IMR-90 (cell line): ENCODE measurements at regions not wholly inside any gene's neighbourhood (a gene's known extent, or its start where the extent isn't known, plus 50 kb on each side); places are given as distances from the start of the nearest gene placed in this dataset.

ENCODE experiments used
- ATAC-seq: fragments of 200-7000 bp; cut with Tn5 transposase; 2 replicates; pipeline ENCODE4 v1.9.1; 2020; ENCODE audit warnings: low read depth, mild to moderate bottlenecking, moderate library complexity
- BruUV-seq: library from RNA; stranded (reverse); fragments of 400-500 nt; replicated peaks from 2 replicates; lab custom pipeline; 2021; lab: Mats Ljungman, UMichigan
- CTCF ChIA-PET: fragments of 300-600 bp; formaldehyde crosslinking; extraction: SDS; loops from one replicate; lab custom pipeline; 2021; ENCODE audit warnings: antibody characterized with exemption; lab: Yijun Ruan, JAX
- POLR2A ChIA-PET: fragments of 300-600 bp; sonication (Branson Sonifier 250); formaldehyde crosslinking; loops from one replicate; lab custom pipeline; 2022; ENCODE audit warnings: antibody characterized with exemption; ENCODE audit not compliant: unreplicated experiment; lab: Charles Lee
- DNase-seq: peaks from one replicate; pipeline ENCODE4 v3.0.0; 2013
- H2AFZ ChIP-seq: replicated peaks from 2 replicates; pipeline ENCODE3; 2013; ENCODE audit warnings: low read length, mild to moderate bottlenecking; ENCODE audit not compliant: poor library complexity
- H2AK5ac ChIP-seq: 2 replicates; pipeline ENCODE4 v1.6.1; 2013; ENCODE audit warnings: low read depth, low read length, inconsistent platforms
- H2AK9ac ChIP-seq: replicated peaks from 2 replicates; pipeline ENCODE3; 2013; ENCODE audit warnings: mild to moderate bottlenecking, low read depth, low read length, moderate library complexity; ENCODE audit not compliant: poor library complexity
- H2BK120ac ChIP-seq: 2 replicates; pipeline ENCODE4 v1.6.1; 2013; ENCODE audit warnings: low read depth, low read length, inconsistent platforms
- H2BK15ac ChIP-seq: 3 replicates; pipeline ENCODE4 v1.6.1; 2013; ENCODE audit warnings: low read depth, low read length, inconsistent platforms
- H2BK20ac ChIP-seq: 2 replicates; pipeline ENCODE4 v1.6.1; 2013; ENCODE audit warnings: low read depth, mild to moderate bottlenecking, inconsistent platforms, low read length, moderate library complexity
- H2BK5ac ChIP-seq: 2 replicates; pipeline ENCODE4 v1.6.1; 2013; ENCODE audit warnings: mild to moderate bottlenecking, low read depth, low read length, inconsistent platforms; ENCODE audit not compliant: poor library complexity, severe bottlenecking
- H3K14ac ChIP-seq: replicated peaks from 2 replicates; pipeline ENCODE4 v1.6.1; 2013; ENCODE audit warnings: low read depth, low read length, inconsistent platforms
- H3K18ac ChIP-seq: 2 replicates; pipeline ENCODE4 v1.6.1; 2013; ENCODE audit warnings: low read depth, low read length, control low read depth
- H3K23ac ChIP-seq: 2 replicates; pipeline ENCODE4 v1.6.1; 2013; ENCODE audit warnings: low read depth, low read length, inconsistent platforms
- H3K27ac ChIP-seq: 2 replicates; pipeline ENCODE4 v1.5.1; 2013; ENCODE audit warnings: mild to moderate bottlenecking, control low read depth, low read length; ENCODE audit not compliant: insufficient read depth
- H3K27me3 ChIP-seq: 2 replicates; pipeline ENCODE4 v1.6.1; 2013; ENCODE audit warnings: low read length; ENCODE audit not compliant: control insufficient read depth, insufficient read depth
- H3K36me3 ChIP-seq: 2 replicates; pipeline ENCODE4 v1.6.1; 2013; ENCODE audit warnings: low read length, mixed read lengths; ENCODE audit not compliant: control insufficient read depth, insufficient read depth
- H3K4ac ChIP-seq: 2 replicates; pipeline ENCODE4 v1.6.1; 2013; ENCODE audit warnings: low read depth, low read length, inconsistent platforms
- H3K4me1 ChIP-seq: 2 replicates; pipeline ENCODE4 v1.6.1; 2013; ENCODE audit warnings: low read length, mixed read lengths; ENCODE audit not compliant: control insufficient read depth, insufficient read depth
- H3K4me2 ChIP-seq: 2 replicates; pipeline ENCODE4 v1.6.1; 2013; ENCODE audit warnings: low read depth, mild to moderate bottlenecking, control low read depth, low read length, moderate library complexity
- H3K4me3 ChIP-seq: 2 replicates; pipeline ENCODE4 v1.5.1; 2013; ENCODE audit warnings: low read depth, mild to moderate bottlenecking, control low read depth, low read length, moderate library complexity; ENCODE audit not compliant: insufficient read depth
- H3K56ac ChIP-seq: 2 replicates; pipeline ENCODE4 v1.6.1; 2013; ENCODE audit warnings: low read length, inconsistent platforms; ENCODE audit not compliant: insufficient read depth; ENCODE audit errors: extremely low read depth
- H3K79me1 ChIP-seq, 2 experiments: 2 replicates each; pipeline ENCODE4 v1.6.1; 2013; ENCODE audit warnings: low read length in 2 of 2, inconsistent platforms in 1 of 2, low read depth in 1 of 2
- H3K9ac ChIP-seq: 2 replicates; pipeline ENCODE4 v1.6.1; 2013; ENCODE audit warnings: low read depth, low read length, control low read depth
- H3K9me1 ChIP-seq: 2 replicates; pipeline ENCODE4 v1.6.1; 2013; ENCODE audit warnings: low read length, inconsistent platforms; ENCODE audit not compliant: insufficient read depth
- H3K9me3 ChIP-seq: 2 replicates; pipeline ENCODE4 v1.6.1; 2013; ENCODE audit warnings: low read length; ENCODE audit not compliant: control insufficient read depth, insufficient read depth
- H4K20me1 ChIP-seq: 2 replicates; pipeline ENCODE4 v1.6.1; 2013; ENCODE audit warnings: low read length, inconsistent platforms; ENCODE audit not compliant: insufficient read depth
- H4K5ac ChIP-seq: 2 replicates; pipeline ENCODE4 v1.6.1; 2013; ENCODE audit warnings: mild to moderate bottlenecking, low read depth, low read length, control low read depth
- H4K8ac ChIP-seq, 2 experiments: 2 replicates each; pipeline ENCODE4 v1.6.1; 2013; ENCODE audit warnings: low read depth in 2 of 2, low read length in 2 of 2, control low read depth in 1 of 2, inconsistent platforms in 1 of 2
- H4K91ac ChIP-seq: 2 replicates; pipeline ENCODE4 v1.6.1; 2013; ENCODE audit warnings: low read depth, low read length, inconsistent platforms; ENCODE audit not compliant: insufficient read depth
- BHLHE40 ChIP-seq: fragments of 150-350 bp; IDR thresholded peaks from 2 replicates; pipeline ENCODE4 v1.6.1; 2016; ENCODE audit warnings: mild to moderate bottlenecking, low read depth, low read length
- CEBPB ChIP-seq: IDR thresholded peaks from 2 replicates; pipeline ENCODE4 v1.6.1; 2012; ENCODE audit warnings: low read depth, low read length, improper control_type of control experiment
- MAFK ChIP-seq: IDR thresholded peaks from 2 replicates; pipeline ENCODE4 v1.6.1; 2012; ENCODE audit warnings: low read depth, low read length, improper control_type of control experiment
- MAZ ChIP-seq: IDR thresholded peaks from 2 replicates; pipeline ENCODE4 v1.6.1; 2012; ENCODE audit warnings: low read depth, mild to moderate bottlenecking, low read length, improper control_type of control experiment, moderate library complexity, borderline replicate concordance
- NFE2L2 ChIP-seq: fragments of 150-350 bp; IDR thresholded peaks from 2 replicates; pipeline ENCODE4 v1.6.1; 2016; ENCODE audit warnings: low read depth, mild to moderate bottlenecking, low read length
- POLR2A ChIP-seq: IDR thresholded peaks from 2 replicates; pipeline ENCODE4 v1.6.1; 2012; ENCODE audit warnings: mild to moderate bottlenecking, low read depth, low read length
- RAD21 ChIP-seq: IDR thresholded peaks from 2 replicates; pipeline ENCODE4 v1.6.1; 2012; ENCODE audit warnings: low read length, improper control_type of control experiment
- RCOR1 ChIP-seq: IDR thresholded peaks from 2 replicates; pipeline ENCODE4 v1.6.1; 2012; ENCODE audit warnings: mild to moderate bottlenecking, low read length, improper control_type of control experiment; ENCODE audit not compliant: insufficient replicate concordance
- SMC3 ChIP-seq: fragments of 150-350 bp; IDR thresholded peaks from 2 replicates; pipeline ENCODE4 v1.6.1; 2016; ENCODE audit warnings: low read depth, mild to moderate bottlenecking, antibody characterized with exemption, low read length, moderate library complexity
- WGBS, 2 experiments: methylation state at CpG; one replicate each; pipeline versions ENCODE4 v1.1.5 to v1.1.7; 2013; ENCODE audit warnings: missing lambda C conversion rate in 2 of 2; ENCODE audit not compliant: insufficient read length in 1 of 2; ENCODE audit errors: extremely low coverage in 2 of 2; 5-methylcytosine and 5-hydroxymethylcytosine counted together
- dilution Hi-C: fragments of 300-500 bp; cut with HindIII; formaldehyde crosslinking; loops from one replicate; pipeline ENCODE4 v1.14.3; 2018; ENCODE audit warnings: low sequenced_read_pairs; ENCODE audit not compliant: unreplicated experiment
- in situ Hi-C: fragments of 300-500 bp; cut with MboI; formaldehyde crosslinking; loops from 3 replicates; pipeline ENCODE4 v1.14.3; 2019; ENCODE audit warnings: low sequenced_read_pairs, inconsistent platforms, mixed read lengths
- intact Hi-C: fragments of 100-400 bp; cut with micrococcal nuclease; formaldehyde crosslinking; loops from 2 replicates; pipeline ENCODE4 v1.10.0; 2022
- TF ChIP-seq, protein P1 (sequence below): conservative IDR thresholded peaks from 2 replicates; pipeline ENCODE4 v1.5.1; 2012; ENCODE audit warnings: mild to moderate bottlenecking, low read depth, low read length, improper control_type of control experiment

- Histone ChIP-seq H2BK20ac (no peak overlapping the region), H2AK5ac (no peak overlapping the region), H4K20me1 (no peaks in the 10 kb centered on the region), H3K4me2 (no peak overlapping the region), H2BK5ac (no peak overlapping the region), H4K8ac (no peak overlapping the region), H4K5ac (no peak overlapping the region), H3K56ac (no peak overlapping the region), H3K9me3 (no peaks in the 10 kb centered on the region), H2AK9ac (no peak overlapping the region), H3K27me3 (no peaks in the 10 kb centered on the region), H3K14ac (no peak overlapping the region), H4K91ac (no peak overlapping the region), H3K27ac (no peak overlapping the region), H3K4me1 (no peaks in the 10 kb centered on the region), H2BK120ac (no peak overlapping the region), H2BK15ac (no peak overlapping the region), H3K9ac (no peak overlapping the region), H3K18ac (no peak overlapping the region), H3K9me1 (no peaks in the 10 kb centered on the region), H3K79me1 (no peaks in the 10 kb centered on the region), H3K4ac (no peak overlapping the region), H3K23ac (no peak overlapping the region), H2AFZ (no peak overlapping the region), H3K4me3 (no peak overlapping the region), H3K36me3 (no peaks in the 10 kb centered on the region)
- WGBS, 2 experiments: no CpG with 5 or more reads among the region's 1 CpG
- dilution Hi-C loops (no loop called here), intact Hi-C loops (no loop called here), in situ Hi-C loops (no loop called here)
- CTCF ChIA-PET: no interaction called here
- DNase-seq: no peak
- POLR2A ChIA-PET: no interaction called here
- no peak for TF ChIP-seq POLR2A
- TF ChIP-seq CEBPB: no peak
- TF ChIP-seq BHLHE40: no peak
- no peak for TF ChIP-seq SMC3
- no peak for TF ChIP-seq NFE2L2
- TF ChIP-seq, protein P1, sequence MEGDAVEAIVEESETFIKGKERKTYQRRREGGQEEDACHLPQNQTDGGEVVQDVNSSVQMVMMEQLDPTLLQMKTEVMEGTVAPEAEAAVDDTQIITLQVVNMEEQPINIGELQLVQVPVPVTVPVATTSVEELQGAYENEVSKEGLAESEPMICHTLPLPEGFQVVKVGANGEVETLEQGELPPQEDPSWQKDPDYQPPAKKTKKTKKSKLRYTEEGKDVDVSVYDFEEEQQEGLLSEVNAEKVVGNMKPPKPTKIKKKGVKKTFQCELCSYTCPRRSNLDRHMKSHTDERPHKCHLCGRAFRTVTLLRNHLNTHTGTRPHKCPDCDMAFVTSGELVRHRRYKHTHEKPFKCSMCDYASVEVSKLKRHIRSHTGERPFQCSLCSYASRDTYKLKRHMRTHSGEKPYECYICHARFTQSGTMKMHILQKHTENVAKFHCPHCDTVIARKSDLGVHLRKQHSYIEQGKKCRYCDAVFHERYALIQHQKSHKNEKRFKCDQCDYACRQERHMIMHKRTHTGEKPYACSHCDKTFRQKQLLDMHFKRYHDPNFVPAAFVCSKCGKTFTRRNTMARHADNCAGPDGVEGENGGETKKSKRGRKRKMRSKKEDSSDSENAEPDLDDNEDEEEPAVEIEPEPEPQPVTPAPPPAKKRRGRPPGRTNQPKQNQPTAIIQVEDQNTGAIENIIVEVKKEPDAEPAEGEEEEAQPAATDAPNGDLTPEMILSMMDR: no peak
- TF ChIP-seq MAFK: no peak
- TF ChIP-seq MAZ: no peak
- TF ChIP-seq RAD21: no peak
- no peak for TF ChIP-seq RCOR1
- ATAC-seq: no peak
- no TSS peak for BruUV-seq
Observed at GRCh38 chr7:40965774-40966173, 737.1 kb downstream of the INHBA start.
